Sigmoid colon (tissue), 4 donors: ENCODE measurements at regions not wholly inside any gene's neighbourhood (a gene's known extent, or its start where the extent isn't known, plus 50 kb on each side); places are given as distances from the start of the nearest gene placed in this dataset.

Experiments
- POLR2A ChIP-seq, 2 donors: fragments of 450-650 bp; IDR thresholded peaks; one replicate each; pipeline ENCODE4 v1.6.1; 2016; ENCODE audit warnings: antibody characterized with exemption in 2 of 2, mild to moderate bottlenecking in 2 of 2, moderate library complexity in 2 of 2
- POLR2AphosphoS5 ChIP-seq, 4 donors: sonication (generic); formaldehyde crosslinking; IDR thresholded peaks; one replicate each; pipeline ENCODE4 v1.6.1; 2017; ENCODE audit warnings: antibody characterized with exemption in 4 of 4
- TF ChIP-seq, protein P1 (sequence below), 4 experiments: fragments of 450-650 bp in 3 of 4; fragments of 200-600 bp in 1 of 4; IDR thresholded peaks; one replicate each; pipeline ENCODE4 v1.5.1; 2016 to 2019; ENCODE audit warnings: antibody characterized with exemption in 4 of 4, mild to moderate bottlenecking in 3 of 4, moderate library complexity in 2 of 4

DNA sequence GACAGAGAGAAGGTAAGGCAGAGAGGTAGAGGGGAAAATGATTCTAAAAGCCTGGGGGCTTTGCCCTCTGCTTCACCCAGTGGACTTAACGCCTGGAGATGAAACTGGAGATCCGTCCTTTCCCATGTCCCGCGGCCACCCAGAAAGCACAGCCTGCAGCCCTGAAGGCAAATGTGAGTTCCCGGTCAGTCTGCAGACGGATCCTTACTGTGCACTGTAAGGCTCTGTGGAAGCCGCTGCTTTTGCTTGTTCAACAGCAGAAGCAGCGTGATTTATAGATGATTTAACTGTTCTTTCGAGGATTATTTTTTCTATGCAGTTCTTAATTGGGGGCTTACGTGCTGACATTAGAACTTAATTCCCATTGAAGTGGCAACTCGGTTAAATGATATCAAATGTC is 290.4 kb downstream of the FOXL1 start:
- TF ChIP-seq POLR2A (IDR thresholded peaks at IDR 0.05) = no peak
- TF ChIP-seq POLR2AphosphoS5 (IDR thresholded peaks at IDR 0.05) = no peak
- TF ChIP-seq, protein P1, sequence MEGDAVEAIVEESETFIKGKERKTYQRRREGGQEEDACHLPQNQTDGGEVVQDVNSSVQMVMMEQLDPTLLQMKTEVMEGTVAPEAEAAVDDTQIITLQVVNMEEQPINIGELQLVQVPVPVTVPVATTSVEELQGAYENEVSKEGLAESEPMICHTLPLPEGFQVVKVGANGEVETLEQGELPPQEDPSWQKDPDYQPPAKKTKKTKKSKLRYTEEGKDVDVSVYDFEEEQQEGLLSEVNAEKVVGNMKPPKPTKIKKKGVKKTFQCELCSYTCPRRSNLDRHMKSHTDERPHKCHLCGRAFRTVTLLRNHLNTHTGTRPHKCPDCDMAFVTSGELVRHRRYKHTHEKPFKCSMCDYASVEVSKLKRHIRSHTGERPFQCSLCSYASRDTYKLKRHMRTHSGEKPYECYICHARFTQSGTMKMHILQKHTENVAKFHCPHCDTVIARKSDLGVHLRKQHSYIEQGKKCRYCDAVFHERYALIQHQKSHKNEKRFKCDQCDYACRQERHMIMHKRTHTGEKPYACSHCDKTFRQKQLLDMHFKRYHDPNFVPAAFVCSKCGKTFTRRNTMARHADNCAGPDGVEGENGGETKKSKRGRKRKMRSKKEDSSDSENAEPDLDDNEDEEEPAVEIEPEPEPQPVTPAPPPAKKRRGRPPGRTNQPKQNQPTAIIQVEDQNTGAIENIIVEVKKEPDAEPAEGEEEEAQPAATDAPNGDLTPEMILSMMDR (IDR thresholded peaks at IDR 0.05) = no peak
